HEK293 (cell line): ENCODE measurements at regions not wholly inside any gene's neighbourhood (a gene's known extent, or its start where the extent isn't known, plus 50 kb on each side); places are given as distances from the start of the nearest gene placed in this dataset.

Source experiments
- CTCF ChIA-PET: fragments of 350-600 bp; formaldehyde crosslinking; extraction: SDS; loops from one replicate; lab custom pipeline; 2021; ENCODE audit warnings: antibody characterized with exemption; lab: Yijun Ruan, JAX
- POLR2A ChIA-PET: fragments of 300-600 bp; formaldehyde crosslinking; extraction: SDS; loops from one replicate; lab custom pipeline; 2020; ENCODE audit warnings: antibody characterized with exemption, inconsistent platforms; lab: Yijun Ruan, JAX
- H3K27ac ChIP-seq: fragments of 200-500 bp; sonication (Bioruptor generic); 2 replicates; pipeline ENCODE4 v1.5.1; 2014; ENCODE audit warnings: low read depth, low read length, control low read depth, inconsistent platforms; ENCODE audit errors: extremely low read depth
- H3K36me3 ChIP-seq, 2 experiments: fragments of 200-500 bp in 1 of 2; sonication (Bioruptor generic) in 1 of 2; 1 replicate in 1 of 2; 2 replicates in 1 of 2; pipeline ENCODE4 v1.5.1; 2014 to 2017; ENCODE audit warnings: inconsistent platforms in 2 of 2, low read length in 2 of 2; ENCODE audit not compliant: control insufficient read depth in 2 of 2, insufficient read depth in 1 of 2
- H3K4me1 ChIP-seq: fragments of 200-500 bp; sonication (Bioruptor generic); 2 replicates; pipeline ENCODE4 v1.5.1; 2014; ENCODE audit warnings: mild to moderate bottlenecking, low read length, inconsistent platforms; ENCODE audit not compliant: control insufficient read depth, insufficient read depth
- H3K4me3 ChIP-seq: 2 replicates; pipeline ENCODE4 v1.5.1; 2011; ENCODE audit warnings: low read depth, mild to moderate bottlenecking, control low read depth, low read length, moderate library complexity
- H3K9me3 ChIP-seq: fragments of 200-500 bp; sonication (Bioruptor generic); 2 replicates; pipeline ENCODE4 v1.5.1; 2014; ENCODE audit warnings: low read depth, low read length, inconsistent platforms; ENCODE audit not compliant: control insufficient read depth, insufficient read depth
- GFI1B ChIP-seq: fragments of 450-650 bp; formaldehyde crosslinking; IDR thresholded peaks from 2 replicates; pipeline ENCODE4 v1.5.1; 2016; ENCODE audit warnings: missing biosample characterization, missing genetic modification characterization
- HOXA7 ChIP-seq: sonication (generic); formaldehyde crosslinking; IDR thresholded peaks from 2 replicates; pipeline ENCODE4 v1.8.1; 2022; ENCODE audit warnings: missing genetic modification reagents, borderline replicate concordance
- PRDM1 ChIP-seq: fragments of 450-650 bp; formaldehyde crosslinking; IDR thresholded peaks from 2 replicates; pipeline ENCODE4; 2016; ENCODE audit warnings: missing biosample characterization, missing genetic modification characterization
- REPIN1 ChIP-seq: fragments of 450-650 bp; formaldehyde crosslinking; IDR thresholded peaks from 2 replicates; pipeline ENCODE4 v1.5.1; 2017; ENCODE audit warnings: missing biosample characterization, missing genetic modification characterization, low read depth
- SCRT2 ChIP-seq: fragments of 450-650 bp; formaldehyde crosslinking; IDR thresholded peaks from 2 replicates; pipeline ENCODE4 v1.5.1; 2016; ENCODE audit warnings: missing biosample characterization, missing genetic modification characterization
- ZBTB1 ChIP-seq: fragments of 450-650 bp; formaldehyde crosslinking; IDR thresholded peaks from 2 replicates; pipeline ENCODE4 v1.5.1; 2016; ENCODE audit warnings: missing biosample characterization, missing genetic modification characterization
- ZFHX2 ChIP-seq: fragments of 450-650 bp; formaldehyde crosslinking; conservative IDR thresholded peaks from 2 replicates; pipeline ENCODE4 v1.5.1; 2016; ENCODE audit warnings: missing biosample characterization, missing genetic modification characterization
- ZIC2 ChIP-seq: fragments of 450-650 bp; formaldehyde crosslinking; IDR thresholded peaks from 2 replicates; pipeline ENCODE4 v1.5.1; 2016; ENCODE audit warnings: missing biosample characterization, missing genetic modification characterization
- ZNF155 ChIP-seq: fragments of 450-650 bp; formaldehyde crosslinking; IDR thresholded peaks from 2 replicates; pipeline ENCODE4 v1.5.1; 2016; ENCODE audit warnings: missing biosample characterization, missing genetic modification characterization
- ZNF157 ChIP-seq: fragments of 450-650 bp; formaldehyde crosslinking; IDR thresholded peaks from 2 replicates; pipeline ENCODE4 v1.5.1; 2016; ENCODE audit warnings: missing biosample characterization, missing genetic modification characterization
- ZNF174 ChIP-seq: fragments of 450-650 bp; formaldehyde crosslinking; IDR thresholded peaks from 2 replicates; pipeline ENCODE4 v1.5.0; 2017; ENCODE audit warnings: missing biosample characterization, mild to moderate bottlenecking, missing genetic modification characterization
- ZNF175 ChIP-seq: fragments of 450-650 bp; formaldehyde crosslinking; IDR thresholded peaks from 2 replicates; pipeline ENCODE4 v1.5.1; 2016; ENCODE audit warnings: missing biosample characterization, missing genetic modification characterization
- ZNF266 ChIP-seq: fragments of 450-650 bp; formaldehyde crosslinking; IDR thresholded peaks from 2 replicates; pipeline ENCODE4 v1.5.1; 2016; ENCODE audit warnings: missing biosample characterization, missing genetic modification characterization, low read depth
- ZNF544 ChIP-seq: fragments of 450-650 bp; formaldehyde crosslinking; IDR thresholded peaks from 2 replicates; pipeline ENCODE4 v1.5.0; 2017; ENCODE audit warnings: missing biosample characterization, missing genetic modification characterization
- ZNF623 ChIP-seq: fragments of 450-650 bp; formaldehyde crosslinking; IDR thresholded peaks from 2 replicates; pipeline ENCODE4 v1.5.1; 2016; ENCODE audit warnings: missing biosample characterization, missing genetic modification characterization
- ZNF626 ChIP-seq: fragments of 450-650 bp; sonication (Bioruptor Pico); formaldehyde crosslinking; IDR thresholded peaks from 2 replicates; pipeline ENCODE4 v1.5.1; 2018; ENCODE audit warnings: missing biosample characterization, missing genetic modification characterization, inconsistent platforms
- ZNF660 ChIP-seq: fragments of 450-650 bp; IDR thresholded peaks from 2 replicates; pipeline ENCODE4 v1.5.1; 2018; ENCODE audit warnings: missing biosample characterization, mild to moderate bottlenecking, missing genetic modification characterization
- ZNF670 ChIP-seq: fragments of 450-650 bp; formaldehyde crosslinking; IDR thresholded peaks from 2 replicates; pipeline ENCODE4 v1.5.1; 2016; ENCODE audit warnings: missing biosample characterization, missing genetic modification characterization, low read depth
- ZNF792 ChIP-seq: fragments of 450-650 bp; formaldehyde crosslinking; IDR thresholded peaks from 2 replicates; pipeline ENCODE4 v1.5.1; 2016; ENCODE audit warnings: missing biosample characterization, missing genetic modification characterization
- ZSCAN23 ChIP-seq: fragments of 450-650 bp; formaldehyde crosslinking; IDR thresholded peaks from 2 replicates; pipeline ENCODE4 v1.5.1; 2016; ENCODE audit warnings: missing biosample characterization, missing genetic modification characterization
- TF ChIP-seq, protein P1 (sequence below): fragments of 450-650 bp; IDR thresholded peaks from 2 replicates; pipeline ENCODE4 v1.5.1; 2018; ENCODE audit warnings: missing biosample characterization, mild to moderate bottlenecking, missing genetic modification characterization
- TF ChIP-seq, protein P2 (sequence below): fragments of 450-650 bp; formaldehyde crosslinking; IDR thresholded peaks from 2 replicates; pipeline ENCODE4 v1.5.1; 2017; ENCODE audit warnings: missing biosample characterization, missing genetic modification characterization
- TF ChIP-seq, protein P3 (sequence below): fragments of 450-650 bp; formaldehyde crosslinking; IDR thresholded peaks from 2 replicates; pipeline ENCODE4 v1.5.1; 2016; ENCODE audit warnings: missing biosample characterization, missing genetic modification characterization
- TF ChIP-seq, protein P4 (sequence below): fragments of 450-650 bp; formaldehyde crosslinking; IDR thresholded peaks from 2 replicates; pipeline ENCODE4 v1.5.1; 2016; ENCODE audit warnings: missing biosample characterization, missing genetic modification characterization, borderline replicate concordance

DNA sequence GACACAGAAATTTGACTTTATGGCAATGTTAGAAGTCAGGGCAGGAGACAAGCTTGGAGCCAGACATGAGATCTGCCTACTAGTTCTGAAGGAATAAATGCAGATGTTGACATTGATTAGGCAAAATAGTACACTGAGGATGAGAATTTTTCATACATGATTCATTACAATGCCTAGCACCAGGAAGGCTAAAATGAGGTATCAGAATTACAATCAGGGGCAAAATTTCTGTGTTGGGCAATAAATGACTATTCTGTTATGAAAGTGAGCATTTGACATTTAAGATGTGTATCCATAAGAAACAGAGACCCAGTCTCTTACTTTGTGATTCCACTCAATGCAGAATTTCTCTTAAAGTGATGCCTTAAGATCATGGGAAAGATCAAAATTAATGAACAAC is 92.4 kb upstream of the CDH10 start (continued):
- no peak for TF ChIP-seq ZNF175 (tag by site-specific recombination)
- TF ChIP-seq ZSCAN23, result no peak
- TF ChIP-seq, protein P1, sequence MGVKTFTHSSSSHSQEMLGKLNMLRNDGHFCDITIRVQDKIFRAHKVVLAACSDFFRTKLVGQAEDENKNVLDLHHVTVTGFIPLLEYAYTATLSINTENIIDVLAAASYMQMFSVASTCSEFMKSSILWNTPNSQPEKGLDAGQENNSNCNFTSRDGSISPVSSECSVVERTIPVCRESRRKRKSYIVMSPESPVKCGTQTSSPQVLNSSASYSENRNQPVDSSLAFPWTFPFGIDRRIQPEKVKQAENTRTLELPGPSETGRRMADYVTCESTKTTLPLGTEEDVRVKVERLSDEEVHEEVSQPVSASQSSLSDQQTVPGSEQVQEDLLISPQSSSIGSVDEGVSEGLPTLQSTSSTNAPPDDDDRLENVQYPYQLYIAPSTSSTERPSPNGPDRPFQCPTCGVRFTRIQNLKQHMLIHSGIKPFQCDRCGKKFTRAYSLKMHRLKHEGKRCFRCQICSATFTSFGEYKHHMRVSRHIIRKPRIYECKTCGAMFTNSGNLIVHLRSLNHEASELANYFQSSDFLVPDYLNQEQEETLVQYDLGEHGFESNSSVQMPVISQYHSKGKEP (tag by site-specific recombination), result no peak
- no peak for TF ChIP-seq ZBTB1 (tag by site-specific recombination)
- no peak for TF ChIP-seq PRDM1 (tag by site-specific recombination)

DNA sequence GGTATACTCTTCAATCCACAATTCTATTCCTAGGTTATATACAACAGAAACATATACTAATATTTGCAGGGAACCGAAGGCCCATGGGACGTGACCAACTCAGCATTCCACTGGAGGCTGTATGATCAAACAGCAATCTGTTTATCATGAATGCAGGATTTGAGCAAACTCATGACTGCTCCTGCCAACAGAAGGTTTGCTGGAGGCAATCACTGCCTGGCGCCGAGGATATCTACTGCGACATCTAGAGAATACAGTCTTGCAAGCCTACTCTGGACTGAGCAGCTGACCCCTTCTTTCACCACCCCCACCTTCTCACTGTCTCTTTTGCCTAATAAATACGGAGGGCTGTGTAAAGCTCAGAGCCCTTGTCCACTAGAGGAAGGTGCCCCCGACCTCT is 90.5 kb upstream of the CDH10 start:
- ChIA-PET POLR2A (no interaction called here), CTCF (no interaction called here)
- no peaks in the 10 kb centered on the region for H3K4me1 ChIP-seq
- H3K9me3 ChIP-seq, result no peaks in the 10 kb centered on the region; the same call in 1 of the 2 replicates
- no peaks in the 10 kb centered on the region for H3K36me3 ChIP-seq
- H3K4me3 ChIP-seq, result no peak overlapping the region
- H3K27ac ChIP-seq, result no peak overlapping the region
- TF ChIP-seq ZNF544 (tag by site-specific recombination) (no peak), REPIN1 (no peak), ZNF174 (tag by site-specific recombination) (no peak), GFI1B (tag by site-specific recombination) (no peak), ZNF623 (tag by site-specific recombination) (no peak), SCRT2 (tag by site-specific recombination) (no peak), ZNF670 (tag by site-specific recombination) (no peak), ZFHX2 (no peak), ZNF792 (tag by site-specific recombination) (no peak), ZNF266 (tag by site-specific recombination) (no peak), ZNF626 (tag by site-specific recombination) (no peak), ZNF660 (tag by site-specific recombination) (no peak), ZIC2 (tag by site-specific recombination) (no peak), ZSCAN23 (no peak), HOXA7 (CRISPR knock-in tag) (no peak), ZNF155 (tag by site-specific recombination) (no peak), ZNF157 (tag by site-specific recombination) (no peak)
- TF ChIP-seq, protein P2, sequence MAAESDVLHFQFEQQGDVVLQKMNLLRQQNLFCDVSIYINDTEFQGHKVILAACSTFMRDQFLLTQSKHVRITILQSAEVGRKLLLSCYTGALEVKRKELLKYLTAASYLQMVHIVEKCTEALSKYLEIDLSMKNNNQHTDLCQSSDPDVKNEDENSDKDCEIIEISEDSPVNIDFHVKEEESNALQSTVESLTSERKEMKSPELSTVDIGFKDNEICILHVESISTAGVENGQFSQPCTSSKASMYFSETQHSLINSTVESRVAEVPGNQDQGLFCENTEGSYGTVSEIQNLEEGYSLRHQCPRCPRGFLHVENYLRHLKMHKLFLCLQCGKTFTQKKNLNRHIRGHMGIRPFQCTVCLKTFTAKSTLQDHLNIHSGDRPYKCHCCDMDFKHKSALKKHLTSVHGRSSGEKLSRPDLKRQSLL (tag by site-specific recombination), result no peak
- TF ChIP-seq, protein P3, sequence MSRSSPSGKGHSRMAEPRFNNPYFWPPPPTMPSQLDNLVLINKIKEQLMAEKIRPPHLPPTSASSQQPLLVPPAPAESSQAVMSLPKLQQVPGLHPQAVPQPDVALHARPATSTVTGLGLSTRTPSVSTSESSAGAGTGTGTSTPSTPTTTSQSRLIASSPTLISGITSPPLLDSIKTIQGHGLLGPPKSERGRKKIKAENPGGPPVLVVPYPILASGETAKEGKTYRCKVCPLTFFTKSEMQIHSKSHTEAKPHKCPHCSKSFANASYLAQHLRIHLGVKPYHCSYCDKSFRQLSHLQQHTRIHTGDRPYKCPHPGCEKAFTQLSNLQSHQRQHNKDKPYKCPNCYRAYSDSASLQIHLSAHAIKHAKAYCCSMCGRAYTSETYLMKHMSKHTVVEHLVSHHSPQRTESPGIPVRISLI, result no peak
- TF ChIP-seq, protein P4, sequence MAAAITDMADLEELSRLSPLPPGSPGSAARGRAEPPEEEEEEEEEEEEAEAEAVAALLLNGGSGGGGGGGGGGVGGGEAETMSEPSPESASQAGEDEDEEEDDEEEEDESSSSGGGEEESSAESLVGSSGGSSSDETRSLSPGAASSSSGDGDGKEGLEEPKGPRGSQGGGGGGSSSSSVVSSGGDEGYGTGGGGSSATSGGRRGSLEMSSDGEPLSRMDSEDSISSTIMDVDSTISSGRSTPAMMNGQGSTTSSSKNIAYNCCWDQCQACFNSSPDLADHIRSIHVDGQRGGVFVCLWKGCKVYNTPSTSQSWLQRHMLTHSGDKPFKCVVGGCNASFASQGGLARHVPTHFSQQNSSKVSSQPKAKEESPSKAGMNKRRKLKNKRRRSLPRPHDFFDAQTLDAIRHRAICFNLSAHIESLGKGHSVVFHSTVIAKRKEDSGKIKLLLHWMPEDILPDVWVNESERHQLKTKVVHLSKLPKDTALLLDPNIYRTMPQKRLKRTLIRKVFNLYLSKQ (tag by site-specific recombination), result no peak
